OCI-LY7 (cell line): ENCODE measurements at regions not wholly inside any gene's neighbourhood (a gene's known extent, or its start where the extent isn't known, plus 50 kb on each side); places are given as distances from the start of the nearest gene placed in this dataset.

ENCODE experiments used
- BruUV-seq: library from RNA; stranded (reverse); fragments of 400-500 nt; replicated peaks from 2 replicates; lab custom pipeline; 2021; lab: Mats Ljungman, UMichigan
- CTCF ChIA-PET: fragments of 300-600 bp; sonication (Branson Sonifier 250); formaldehyde crosslinking; loops from one replicate; lab custom pipeline; 2022; ENCODE audit warnings: antibody characterized with exemption; ENCODE audit not compliant: unreplicated experiment; lab: Charles Lee
- POLR2A ChIA-PET: fragments of 300-600 bp; sonication (Branson Sonifier 250); formaldehyde crosslinking; loops from one replicate; lab custom pipeline; 2022; ENCODE audit warnings: antibody characterized with exemption; lab: Charles Lee
- DNase-seq: peaks from one replicate; pipeline ENCODE4 v3.0.0-alpha.2; 2015; ENCODE audit warnings: low spot score
- H2AFZ ChIP-seq: fragments of 200-600 bp; sonication (generic), shearing (Covaris generic); 2 replicates; pipeline ENCODE4 v1.6.1; 2014; ENCODE audit warnings: mild to moderate bottlenecking, antibody characterized with exemption, low read length, moderate library complexity
- H3K27ac ChIP-seq: fragments of 200-600 bp; sonication (generic); 2 replicates; pipeline ENCODE4 v1.5.1; 2014; ENCODE audit warnings: mixed run types, low read depth, mild to moderate bottlenecking, moderate library complexity, low read length, inconsistent platforms; ENCODE audit not compliant: poor library complexity, severe bottlenecking
- H3K36me3 ChIP-seq: fragments of 200-600 bp; sonication (generic); 2 replicates; pipeline ENCODE4 v1.6.1; 2014; ENCODE audit warnings: mild to moderate bottlenecking, antibody characterized with exemption, low read length, moderate library complexity, mixed read lengths; ENCODE audit not compliant: insufficient read depth
- H3K4me1 ChIP-seq: fragments of 200-600 bp; sonication (generic); 2 replicates; pipeline ENCODE4 v1.5.1; 2014; ENCODE audit warnings: mild to moderate bottlenecking, low read length; ENCODE audit not compliant: insufficient read depth, poor library complexity, severe bottlenecking
- H3K4me2 ChIP-seq: fragments of 200-600 bp; sonication (generic); 2 replicates; pipeline ENCODE4 v1.6.1; 2014; ENCODE audit warnings: mild to moderate bottlenecking, low read length
- H3K4me3 ChIP-seq: fragments of 200-600 bp; sonication (generic); 2 replicates; pipeline ENCODE4 v1.5.1; 2014; ENCODE audit warnings: mild to moderate bottlenecking, low read depth, low read length; ENCODE audit not compliant: poor library complexity, severe bottlenecking
- H3K79me2 ChIP-seq: fragments of 200-600 bp; sonication (generic); 2 replicates; pipeline ENCODE4 v1.6.1; 2016; ENCODE audit warnings: low read depth, mild to moderate bottlenecking, low read length, moderate library complexity, mixed read lengths; ENCODE audit not compliant: insufficient read depth
- H3K9me2 ChIP-seq: fragments of 200-600 bp; sonication (generic); 2 replicates; pipeline ENCODE4 v1.6.1; 2016; ENCODE audit warnings: mild to moderate bottlenecking, low read length, mixed read lengths; ENCODE audit not compliant: insufficient read depth
- H3K9me3 ChIP-seq: fragments of 200-600 bp; sonication (generic); 2 replicates; pipeline ENCODE4 v1.6.1; 2014; ENCODE audit warnings: mild to moderate bottlenecking, mixed run types, low read length, mixed read lengths
- H4K20me1 ChIP-seq: fragments of 200-600 bp; sonication (generic); 2 replicates; pipeline ENCODE4 v1.6.1; 2014; ENCODE audit warnings: mild to moderate bottlenecking, antibody characterized with exemption, low read length, moderate library complexity, mixed read lengths; ENCODE audit not compliant: insufficient read depth
- CTCF ChIP-seq: fragments of 200-600 bp; sonication (generic); conservative IDR thresholded peaks from 2 replicates; pipeline ENCODE4 v1.5.1; 2014; ENCODE audit warnings: mild to moderate bottlenecking, antibody characterized with exemption, low read length, moderate library complexity, mixed read lengths
- EZH2phosphoT487 ChIP-seq: fragments of 200-600 bp; sonication (generic); IDR thresholded peaks from 2 replicates; pipeline ENCODE4 v1.6.1; 2018; ENCODE audit warnings: low read depth, borderline replicate concordance, mild to moderate bottlenecking, mixed run types, antibody characterized with exemption, low read length, moderate library complexity, mixed read lengths
- intact Hi-C: fragments of 100-400 bp; cut with micrococcal nuclease; formaldehyde crosslinking; loops from one replicate; pipeline ENCODE4 v1.10.0; 2022; ENCODE audit not compliant: unreplicated experiment

GRCh38 chr1:77624102-77624501 lies 58.4 kb downstream of the ZZZ3 start:
- TF ChIP-seq EZH2phosphoT487: no peak
- no peak for TF ChIP-seq CTCF
- Histone ChIP-seq H3K9me2 (no peaks in the 10 kb centered on the region), H3K27ac (no peak overlapping the region), H3K4me1 (no peaks in the 10 kb centered on the region), H3K36me3 (peaks cover 50% of the 10 kb centered on the region), H2AFZ (no peak overlapping the region), H4K20me1 (no peaks in the 10 kb centered on the region), H3K79me2 (no peaks in the 10 kb centered on the region), H3K4me2 (no peak overlapping the region), H3K4me3 (no peak overlapping the region), H3K9me3 (no peaks in the 10 kb centered on the region)
- POLR2A ChIA-PET: no interaction called here
- CTCF ChIA-PET: no interaction called here
- no peak for DNase-seq
- intact Hi-C loops: no loop called here
- BruUV-seq: no TSS peak

- H3K4me1 ChIP-seq: no peaks in the 10 kb centered on the region
These were observed 59.4 kb downstream of the ZZZ3 start for GRCh38 chr1:77623066-77623465.

More at GRCh38 chr1:77623066-77623465, 59.4 kb downstream of the ZZZ3 start:
- H3K4me2 ChIP-seq: no peak overlapping the region
- intact Hi-C loops: no loop called here
- TF ChIP-seq CTCF (no peak), EZH2phosphoT487 (no peak)
- H3K27ac ChIP-seq: no peak overlapping the region
- no peaks in the 10 kb centered on the region for H3K9me2 ChIP-seq
- peaks cover 50% of the 10 kb centered on the region for H3K36me3 ChIP-seq
- POLR2A ChIA-PET: interaction anchor here (0.6 to 1.2 kb wide), 3 partner anchors 28 to 33 kb away, joined by 3 read pairs; no protein-coding TSS in a partner anchor
- CTCF ChIA-PET: no interaction called here
- no peaks in the 10 kb centered on the region for H3K9me3 ChIP-seq
- no peaks in the 10 kb centered on the region for H4K20me1 ChIP-seq
- BruUV-seq: no TSS peak
- H3K79me2 ChIP-seq: no peaks in the 10 kb centered on the region
- H2AFZ ChIP-seq: no peak overlapping the region
- H3K4me3 ChIP-seq: no peak overlapping the region
- no peak for DNase-seq
